GM12864 (cell line): ENCODE measurements at regions not wholly inside any gene's neighbourhood (a gene's known extent, or its start where the extent isn't known, plus 50 kb on each side); places are given as distances from the start of the nearest gene placed in this dataset.
A peak's percentile ranks its signal among the peaks of the same experiment; 100 is the strongest.

Source experiments
- DNase-seq: peaks from one replicate; pipeline ENCODE4 v3.0.0-alpha.2; 2011; ENCODE audit warnings: low read depth
- H3K4me3 ChIP-seq: 2 replicates; pipeline ENCODE4 v1.5.1; 2011; ENCODE audit warnings: mild to moderate bottlenecking, low read depth, low read length, control low read depth
- CTCF ChIP-seq: IDR thresholded peaks from 2 replicates; pipeline ENCODE4 v1.5.1; 2011; ENCODE audit warnings: low read depth, mild to moderate bottlenecking, moderate library complexity, low read length, control low read depth, inconsistent platforms; ENCODE audit errors: missing control alignments

- no peak overlapping the region for H3K4me3 ChIP-seq
- peak; percentile 28 for TF ChIP-seq CTCF
- DNase-seq: no peak
Measured at GRCh38 chr16:80277182-80277581, 263.6 kb upstream of the DYNLRB2 start.

- TF ChIP-seq CTCF: no peak
- no peak overlapping the region for H3K4me3 ChIP-seq
- no peak for DNase-seq
Measured at GRCh38 chr16:80274576-80275191, 266.1 kb upstream of the DYNLRB2 start.

GRCh38 chr16:80273635-80274538 lies 266.9 kb upstream of the DYNLRB2 start:
- no peak overlapping the region for H3K4me3 ChIP-seq
- TF ChIP-seq CTCF: no peak
- no peak for DNase-seq

GRCh38 chr16:80265624-80266306 lies 275.0 kb upstream of the DYNLRB2 start:
- DNase-seq: no peak
- TF ChIP-seq CTCF: no peak
- H3K4me3 ChIP-seq: no peak overlapping the region

GRCh38 chr16:80263848-80264694 lies 276.7 kb upstream of the DYNLRB2 start:
- no peak for TF ChIP-seq CTCF
- no peak for DNase-seq

GRCh38 chr16:80263181-80263823 lies 277.5 kb upstream of the DYNLRB2 start:
- no peak for TF ChIP-seq CTCF

More at GRCh38 chr16:80263848-80264694, 276.7 kb upstream of the DYNLRB2 start:
- H3K4me3 ChIP-seq: no peak overlapping the region

More at GRCh38 chr16:80263181-80263823, 277.5 kb upstream of the DYNLRB2 start:
- no peak for DNase-seq
- no peak overlapping the region for H3K4me3 ChIP-seq
